HG03575 (cell line): ENCODE measurements at regions not wholly inside any gene's neighbourhood (a gene's known extent, or its start where the extent isn't known, plus 50 kb on each side); places are given as distances from the start of the nearest gene placed in this dataset.
"Not testable (repeated sequence)": the region's sequence is repeated elsewhere in the genome, so short reads cannot be mapped to it uniquely, and the experiment has no call there.

ENCODE experiments used
- ATAC-seq: cut with Tn5 transposase; IDR thresholded peaks from one replicate; pipeline ENCODE4 v1.9.1; 2021; ENCODE audit not compliant: unreplicated experiment, insufficient number of reproducible peaks, low FRiP score; ENCODE audit errors: extremely low read depth

- no peak for ATAC-seq
Observed at GRCh38 chr4:129246910-129247461, 151.0 kb downstream of the C4orf33 start.

GRCh38 chr4:129248621-129249020 is 152.7 kb downstream of the C4orf33 start:
- no peak for ATAC-seq

- no peak for ATAC-seq
Observed at GRCh38 chr4:129254126-129254525, 158.2 kb downstream of the C4orf33 start.

- no peak for ATAC-seq
Observed at GRCh38 chr4:129254526-129254925, 158.6 kb downstream of the C4orf33 start.

GRCh38 chr4:129261584-129261983 is 165.6 kb downstream of the C4orf33 start:
- no peak for ATAC-seq

- peak; percentile 98 for ATAC-seq
Observed at GRCh38 chr4:129264008-129264657, 168.2 kb downstream of the C4orf33 start.

- no peak for ATAC-seq
Observed at GRCh38 chr4:129278868-129279267, 182.9 kb downstream of the C4orf33 start.

- no peak for ATAC-seq
Observed at GRCh38 chr4:129282293-129282692, 186.3 kb downstream of the C4orf33 start.

GRCh38 chr4:129292194-129292593 is 196.2 kb downstream of the C4orf33 start:
- ATAC-seq, result not testable (repeated sequence)

GRCh38 chr4:129314781-129315180 is 218.8 kb downstream of the C4orf33 start:
- ATAC-seq, result no peak

- ATAC-seq, result no peak
Observed at GRCh38 chr4:129322920-129323319, 227.0 kb downstream of the C4orf33 start.

- no peak for ATAC-seq
Observed at GRCh38 chr4:129323658-129324057, 227.7 kb downstream of the C4orf33 start.

- ATAC-seq, result no peak
Observed at GRCh38 chr4:129326571-129327460, 230.9 kb downstream of the C4orf33 start.

- ATAC-seq, result no peak
Observed at GRCh38 chr4:129327637-129328036, 231.7 kb downstream of the C4orf33 start.

GRCh38 chr4:129328162-129328561 is 232.2 kb downstream of the C4orf33 start:
- no peak for ATAC-seq

- no peak for ATAC-seq
Observed at GRCh38 chr4:129334136-129334535, 238.2 kb downstream of the C4orf33 start.

- ATAC-seq, result no peak
Observed at GRCh38 chr4:129335276-129335675, 239.3 kb downstream of the C4orf33 start.

GRCh38 chr4:129335818-129336217 is 239.9 kb downstream of the C4orf33 start:
- no peak for ATAC-seq

- no peak for ATAC-seq
Observed at GRCh38 chr4:129336457-129337227, 240.7 kb downstream of the C4orf33 start.
